GM18508 (cell line): ENCODE measurements at regions not wholly inside any gene's neighbourhood (a gene's known extent, or its start where the extent isn't known, plus 50 kb on each side); places are given as distances from the start of the nearest gene placed in this dataset.

Source experiments
- ATAC-seq: cut with Tn5 transposase; IDR thresholded peaks from one replicate; pipeline ENCODE4 v1.9.1; 2021; ENCODE audit warnings: moderate number of reproducible peaks; ENCODE audit not compliant: insufficient read depth, unreplicated experiment

DNA sequence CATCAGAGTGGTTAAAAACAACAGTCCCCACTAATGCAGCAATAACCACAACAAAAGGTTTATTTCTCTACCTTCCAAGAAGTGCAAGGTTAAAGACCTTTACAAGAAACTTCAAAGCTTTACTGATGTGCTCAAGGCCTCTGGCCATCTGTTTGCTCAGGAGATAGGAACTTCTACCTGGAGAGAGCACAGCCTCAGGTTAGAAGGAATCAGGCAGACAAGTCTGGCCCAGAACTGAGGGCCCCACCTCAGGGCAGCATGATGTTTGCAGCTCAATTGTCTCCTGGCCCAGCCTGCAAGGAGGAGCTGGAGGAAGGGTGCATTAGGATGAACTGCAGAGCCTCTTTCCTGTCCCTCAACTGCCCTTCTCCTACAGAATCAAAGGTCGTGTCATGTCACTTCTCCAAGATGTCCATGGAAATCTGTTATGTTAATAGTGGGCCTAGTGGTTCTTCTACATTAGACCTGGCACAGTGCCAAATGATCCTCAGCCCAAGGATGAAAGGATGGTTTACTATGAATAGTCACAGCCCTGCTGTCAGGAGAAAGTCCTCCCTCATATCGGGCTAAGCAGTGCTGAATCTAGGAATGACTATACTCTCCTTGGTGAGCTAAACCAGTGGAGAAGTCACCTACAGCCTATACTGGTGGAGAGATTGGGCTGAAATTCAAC is 98.9 kb upstream of the NTRK2 start:
- ATAC-seq: no peak

- ATAC-seq: no peak
Observed at GRCh38 chr9:84573083-84573482, 96.4 kb upstream of the NTRK2 start.

DNA sequence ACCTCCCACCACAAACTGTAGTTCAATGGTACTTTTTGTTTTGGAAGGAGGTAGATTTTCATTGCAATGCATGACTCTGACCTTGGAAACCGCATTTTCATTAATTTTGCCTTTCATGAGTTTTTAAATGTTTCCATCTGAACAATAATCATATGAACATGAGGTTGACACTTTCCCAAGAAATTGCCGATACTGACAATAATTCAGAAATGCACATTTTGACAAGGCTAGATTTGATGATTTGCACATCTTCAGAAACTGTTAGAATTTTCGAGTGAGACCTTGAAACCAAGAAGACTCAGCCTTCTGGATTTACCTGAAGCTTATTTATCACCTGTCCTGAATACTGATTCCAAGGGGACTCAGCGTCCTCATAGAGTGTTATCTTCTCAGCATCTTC is 93.8 kb upstream of the NTRK2 start:
- no peak for ATAC-seq

GRCh38 chr9:84583866-84584265 is 85.7 kb upstream of the NTRK2 start:
- no peak for ATAC-seq

DNA sequence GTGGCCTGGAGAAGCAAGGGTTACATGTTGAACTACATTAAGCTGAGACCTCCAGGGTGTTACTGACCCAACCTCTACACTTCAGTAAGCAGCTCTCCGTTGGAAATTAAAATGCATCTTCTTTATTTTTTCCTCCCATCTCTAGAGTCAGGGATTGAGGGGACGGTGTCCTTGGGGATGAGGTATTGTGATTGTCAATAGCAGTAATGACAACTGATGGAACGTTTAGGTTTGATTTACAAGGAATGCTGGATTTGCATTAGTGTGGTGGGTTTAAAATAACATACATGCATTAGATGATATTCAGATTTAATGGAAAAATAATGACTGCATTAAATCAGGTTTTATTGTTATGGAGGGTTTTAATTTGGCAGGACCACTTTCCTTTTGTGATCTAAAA is 82.9 kb upstream of the NTRK2 start:
- no peak for ATAC-seq

DNA sequence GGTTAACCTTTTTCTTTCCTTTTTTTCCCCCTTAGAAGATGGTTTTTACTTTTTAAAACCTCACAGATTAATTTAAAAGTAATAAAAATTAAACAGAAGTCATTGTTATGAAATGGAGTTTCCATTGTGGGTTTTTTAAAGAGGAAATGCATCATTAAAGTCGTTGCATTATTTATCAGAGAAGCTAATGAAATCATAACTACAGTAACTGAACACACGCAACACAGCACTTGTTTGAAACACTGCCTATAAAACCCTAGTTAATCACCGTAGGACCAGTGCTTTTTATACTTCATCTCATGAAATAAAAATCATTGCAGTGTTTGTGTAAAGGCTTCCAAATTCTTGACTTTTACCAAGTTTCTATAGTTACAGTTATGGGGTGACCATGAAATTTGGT is 82.4 kb upstream of the NTRK2 start:
- ATAC-seq: no peak

DNA sequence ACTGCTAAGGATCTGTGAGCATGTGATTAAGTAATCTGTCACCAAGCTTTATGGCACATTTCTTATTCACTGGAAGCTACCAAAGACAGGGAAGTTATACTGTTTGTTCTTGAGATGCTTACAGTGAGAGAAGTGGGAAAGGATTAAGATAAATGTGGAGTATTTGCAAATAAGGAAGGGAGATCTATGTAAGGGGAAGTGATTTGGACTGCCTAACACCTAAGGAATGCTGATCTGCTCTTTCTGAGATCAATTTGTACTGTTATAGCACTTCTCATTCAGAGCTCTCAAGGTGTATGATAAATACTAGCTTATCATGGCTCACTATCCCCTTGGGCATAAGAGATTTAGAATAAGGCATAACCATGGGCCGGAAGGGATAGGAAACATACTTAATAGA is 80.0 kb upstream of the NTRK2 start:
- ATAC-seq: no peak

GRCh38 chr9:84590706-84591105 is 78.8 kb upstream of the NTRK2 start:
- no peak for ATAC-seq

DNA sequence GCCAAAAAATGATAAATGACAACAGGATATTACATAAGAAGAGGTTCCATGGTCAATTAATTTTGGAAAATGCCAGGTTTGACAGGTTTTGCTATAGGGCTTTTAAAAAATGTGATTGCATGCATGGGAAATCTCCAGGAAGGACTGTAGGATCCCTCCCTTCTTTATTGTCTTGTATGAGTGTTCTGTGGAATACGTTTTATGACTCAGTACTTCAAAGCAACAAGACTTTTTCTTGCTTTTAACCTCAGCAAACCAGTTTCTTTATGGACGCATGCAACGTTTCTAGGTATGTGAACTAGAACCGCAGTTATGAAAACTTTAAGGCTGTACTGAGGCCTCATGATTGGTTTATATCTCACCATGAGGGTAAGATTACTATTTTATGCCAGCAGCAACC is 76.6 kb upstream of the NTRK2 start:
- ATAC-seq: no peak

- no peak for ATAC-seq
Observed at GRCh38 chr9:84593352-84593751, 76.2 kb upstream of the NTRK2 start.

- ATAC-seq: peak; percentile 91
Observed at GRCh38 chr9:84597131-84597530, 72.4 kb upstream of the NTRK2 start.

DNA sequence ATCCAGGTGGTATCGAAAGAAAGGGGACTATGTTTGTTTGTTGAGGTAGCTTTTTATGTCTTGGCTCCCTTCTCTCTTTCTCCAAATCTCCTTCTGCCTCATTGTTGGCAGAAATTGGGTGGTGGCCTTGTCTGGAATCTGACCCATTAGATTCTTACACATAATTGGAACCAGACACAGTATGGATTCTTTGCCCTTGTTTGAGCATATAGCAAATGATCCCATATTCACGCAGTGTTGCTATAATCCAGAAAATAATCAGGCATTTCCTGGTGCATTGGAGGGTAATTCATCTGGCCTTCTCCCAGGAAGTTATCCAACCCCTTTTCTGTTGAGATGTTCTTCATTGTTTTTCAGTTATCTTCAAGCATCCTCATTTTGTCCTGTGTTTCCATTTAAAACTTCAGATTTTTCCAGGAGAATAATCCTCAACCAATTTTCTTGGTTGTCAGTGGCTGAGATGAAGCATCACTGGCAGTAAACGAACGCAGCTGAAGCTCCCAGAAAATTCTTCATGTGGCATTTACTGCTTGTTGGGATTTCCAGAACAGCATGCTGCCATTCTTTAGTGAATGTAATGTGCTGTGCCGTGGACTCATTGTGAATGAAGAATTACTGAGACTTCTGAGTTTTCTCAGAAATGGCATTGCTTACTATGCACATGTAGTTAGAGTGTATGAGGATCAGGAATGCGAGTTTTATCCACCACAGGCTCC is 70.5 kb upstream of the NTRK2 start:
- ATAC-seq: no peak

- no peak for ATAC-seq
Observed at GRCh38 chr9:84600739-84601138, 68.8 kb upstream of the NTRK2 start.

GRCh38 chr9:84604223-84604622 is 65.3 kb upstream of the NTRK2 start:
- no peak for ATAC-seq

DNA sequence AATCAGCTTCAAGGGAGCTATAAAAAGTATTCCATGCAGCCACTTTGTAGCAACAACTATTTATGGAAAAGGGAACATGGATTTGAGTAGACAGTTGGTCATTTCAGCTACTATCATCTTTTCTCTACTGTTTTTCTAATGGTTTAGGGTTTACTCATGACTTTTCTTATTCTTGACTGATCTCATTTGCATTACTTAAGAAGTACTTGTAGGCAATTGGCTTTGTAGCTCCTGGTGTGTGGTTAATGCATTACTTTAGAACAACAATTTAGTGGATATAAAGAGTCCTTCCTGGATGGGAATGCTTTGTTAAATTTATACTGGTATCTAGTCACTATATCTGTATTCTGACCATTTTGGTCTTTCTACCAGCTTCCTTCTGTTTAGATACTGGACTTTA is 59.8 kb upstream of the NTRK2 start:
- ATAC-seq: no peak

GRCh38 chr9:84613431-84613830 is 56.1 kb upstream of the NTRK2 start:
- ATAC-seq: no peak

GRCh38 chr9:84615544-84615943 is 54.0 kb upstream of the NTRK2 start:
- no peak for ATAC-seq

DNA sequence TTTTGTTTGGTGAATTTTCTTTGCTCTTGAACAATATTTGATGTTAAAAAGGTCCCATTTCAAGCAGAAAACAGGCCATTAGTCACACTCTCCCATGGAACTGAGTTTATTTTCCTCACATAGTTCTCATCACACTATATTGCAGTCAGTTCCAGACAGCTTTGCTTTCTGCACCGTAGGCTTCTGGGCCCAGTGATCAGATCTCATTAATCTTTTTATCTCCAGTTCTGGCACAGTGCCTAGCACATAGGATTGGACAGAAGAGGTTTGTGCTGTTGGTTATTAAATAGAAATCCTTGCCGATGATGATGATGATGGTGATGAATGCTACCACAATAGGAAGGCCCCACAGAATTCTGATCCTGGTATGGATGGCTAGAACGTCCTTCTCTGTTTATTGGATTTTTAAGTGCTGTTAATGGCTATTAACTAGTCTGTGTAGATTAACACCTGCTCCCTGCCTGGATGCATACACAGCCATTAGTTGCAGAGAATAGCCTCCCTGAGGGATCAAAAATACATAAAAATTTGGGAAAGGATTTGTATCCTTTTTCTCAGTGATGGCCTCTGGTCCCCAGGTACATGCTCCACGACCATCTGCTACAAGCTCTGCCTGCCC is 52.0 kb upstream of the NTRK2 start:
- ATAC-seq: no peak
